ENCODE measurements at regions not wholly inside any gene's neighbourhood (a gene's known extent, or its start where the extent isn't known, plus 50 kb on each side); places are given as distances from the start of the nearest gene placed in this dataset.
"Not testable (repeated sequence)": the region's sequence is repeated elsewhere in the genome, so short reads cannot be mapped to it uniquely, and the experiment has no call there.

GRCh38 chr12:20150835-20151422 is 217.4 kb upstream of the PDE3A start:
- DNase-seq (peak in 1 of 4 donors; percentile 26), ATAC-seq (no peak)
- Histone ChIP-seq H3K36me3 (no peaks in the 10 kb centered on the region), H3K4me1 (no peaks in the 10 kb centered on the region), H3K4me3 (no peak overlapping the region), H3K27me3 (no peaks in the 10 kb centered on the region), H3K27ac (no peak overlapping the region), H3K9me3 (no peaks in the 10 kb centered on the region)
- intact Hi-C loops (cut with DNase I): no loop called here
- no peak for TF ChIP-seq CTCF (IDR thresholded peaks at IDR 0.05)

GRCh38 chr12:20154052-20154451 is 214.3 kb upstream of the PDE3A start:
- no peaks in the 10 kb centered on the region for H3K4me1 ChIP-seq
- no peak for ATAC-seq
- DNase-seq: no peak
- intact Hi-C loops (cut with DNase I): no loop called here
- no peak overlapping the region for H3K4me3 ChIP-seq
- no peak for TF ChIP-seq CTCF (IDR thresholded peaks at IDR 0.05)
- H3K27ac ChIP-seq: no peak overlapping the region
- no peaks in the 10 kb centered on the region for H3K27me3 ChIP-seq
- H3K36me3 ChIP-seq: no peaks in the 10 kb centered on the region
- peaks cover 0 to 8% of the 10 kb centered on the region in 2 donors for H3K9me3 ChIP-seq

- ATAC-seq (no peak), DNase-seq (no peak)
- Histone ChIP-seq H3K27me3 (no peaks in the 10 kb centered on the region), H3K4me1 (no peaks in the 10 kb centered on the region), H3K9me3 (peaks cover 0 to 10% of the 10 kb centered on the region in 2 donors), H3K4me3 (no peak overlapping the region), H3K27ac (no peak overlapping the region), H3K36me3 (no peaks in the 10 kb centered on the region)
- TF ChIP-seq CTCF (IDR thresholded peaks at IDR 0.05): no peak
- intact Hi-C loops (cut with DNase I): no loop called here
Observed at GRCh38 chr12:20155374-20155773, 213.0 kb upstream of the PDE3A start.

- DNase-seq: peak in 1 of 4 donors; percentile 35
- H3K27me3 ChIP-seq; H3K36me3 ChIP-seq; H3K9me3 ChIP-seq; ATAC-seq; H3K27ac ChIP-seq; H3K4me1 ChIP-seq; intact Hi-C loops (cut with DNase I); H3K4me3 ChIP-seq: not testable (repeated sequence)
Observed at GRCh38 chr12:20160899-20161298, 207.4 kb upstream of the PDE3A start.

- ATAC-seq (no peak), DNase-seq (no peak)
- intact Hi-C loops (cut with DNase I): no loop called here
- no peak overlapping the region for H3K4me3 ChIP-seq
- no peak overlapping the region for H3K27ac ChIP-seq
- no peak for TF ChIP-seq CTCF (IDR thresholded peaks at IDR 0.05)
- no peaks in the 10 kb centered on the region for H3K27me3 ChIP-seq
- no peaks in the 10 kb centered on the region for H3K9me3 ChIP-seq
- H3K4me1 ChIP-seq: no peaks in the 10 kb centered on the region
- H3K36me3 ChIP-seq: no peaks in the 10 kb centered on the region
Observed at GRCh38 chr12:20174528-20175175, 193.7 kb upstream of the PDE3A start.

Data from left lung (tissue), 4 donors.